H1 (cell line): ENCODE measurements at regions not wholly inside any gene's neighbourhood (a gene's known extent, or its start where the extent isn't known, plus 50 kb on each side); places are given as distances from the start of the nearest gene placed in this dataset.

Source experiments
- CTCF ChIA-PET: fragments of 300-600 bp; sonication (Branson Sonifier 250); formaldehyde crosslinking; loops from one replicate; lab custom pipeline; 2021; ENCODE audit not compliant: partially characterized antibody; lab: Charles Lee
- POLR2A ChIA-PET: fragments of 300-600 bp; sonication (Branson Sonifier 250); formaldehyde crosslinking; loops from one replicate; lab custom pipeline; 2021; ENCODE audit warnings: inconsistent platforms; ENCODE audit not compliant: partially characterized antibody; lab: Charles Lee
- DNase-seq, 2 experiments: peaks; one replicate each; pipeline versions ENCODE4 v3.0.0 to v3.0.0-alpha.2; 2010 to 2022; ENCODE audit warnings: low spot score in 2 of 2, low read depth in 1 of 2, mixed read lengths in 1 of 2
- FAIRE-seq: peaks from 2 replicates; lab custom pipeline; 2011; peaks lifted over from hg19 to GRCh38; lab: Jason Lieb, UNC
- H2AFZ ChIP-seq: 2 replicates; pipeline ENCODE4 v1.8.1; 2012; ENCODE audit warnings: low read length, inconsistent platforms
- H2AK5ac ChIP-seq: 2 replicates; pipeline ENCODE4 v1.6.1; 2013; ENCODE audit warnings: low read depth, low read length
- H2BK120ac ChIP-seq: replicated peaks from 2 replicates; pipeline ENCODE3; 2013; ENCODE audit warnings: low read depth, low read length, inconsistent platforms
- H2BK12ac ChIP-seq: 2 replicates; pipeline ENCODE4 v1.6.1; 2013; ENCODE audit warnings: low read depth, low read length
- H2BK15ac ChIP-seq: 2 replicates; pipeline ENCODE4 v1.6.1; 2013; ENCODE audit warnings: low read length
- H2BK20ac ChIP-seq: 2 replicates; pipeline ENCODE4 v1.6.1; 2013; ENCODE audit warnings: low read length
- H2BK5ac ChIP-seq: 2 replicates; pipeline ENCODE4 v1.6.1; 2013; ENCODE audit warnings: low read depth, low read length
- H3K14ac ChIP-seq: 2 replicates; pipeline ENCODE4 v1.6.1; 2013; ENCODE audit warnings: inconsistent platforms; ENCODE audit not compliant: insufficient read length
- H3K18ac ChIP-seq: 2 replicates; pipeline ENCODE4 v1.6.1; 2013; ENCODE audit warnings: low read length; ENCODE audit errors: extremely low read depth
- H3K23ac ChIP-seq: 2 replicates; pipeline ENCODE4 v1.6.1; 2013; ENCODE audit warnings: inconsistent platforms; ENCODE audit not compliant: insufficient read length
- H3K23me2 ChIP-seq: 2 replicates; pipeline ENCODE4 v1.6.1; 2013; ENCODE audit warnings: low read depth, low read length
- H3K27ac ChIP-seq: 2 replicates; pipeline ENCODE4 v1.6.1; 2011; ENCODE audit warnings: low read depth, low read length, inconsistent platforms
- H3K27me3 ChIP-seq, 4 experiments: replicated peaks in 1 of 4; 1 replicate in 1 of 4; 2 replicates in 3 of 4; pipeline versions ENCODE4 v1.6.1 to v1.8.1; 2011 to 2013; ENCODE audit warnings: low read length in 3 of 4, mild to moderate bottlenecking in 3 of 4, inconsistent platforms in 2 of 4, mixed read lengths in 2 of 4, moderate library complexity in 1 of 4; ENCODE audit not compliant: control insufficient read depth in 3 of 4, insufficient read depth in 3 of 4; ENCODE audit errors: extremely low read depth in 1 of 4
- H3K36me3 ChIP-seq, 4 experiments: 2 replicates each; pipeline versions ENCODE4 v1.6.1 to v1.8.1; 2011 to 2013; ENCODE audit warnings: mild to moderate bottlenecking in 4 of 4, low read length in 3 of 4, moderate library complexity in 2 of 4, control low read depth in 1 of 4, inconsistent platforms in 1 of 4; ENCODE audit not compliant: insufficient read depth in 4 of 4, control insufficient read depth in 2 of 4
- H3K4ac ChIP-seq: replicated peaks from 2 replicates; pipeline ENCODE3; 2013; ENCODE audit warnings: low read length, low read depth, mixed read lengths, inconsistent platforms; ENCODE audit not compliant: insufficient read length
- H3K4me1 ChIP-seq, 4 experiments: replicated peaks in 1 of 4; 1 replicate in 1 of 4; 2 replicates in 3 of 4; pipeline versions ENCODE4 v1.6.1 to v1.8.1; 2011 to 2013; ENCODE audit warnings: low read length in 3 of 4, inconsistent platforms in 2 of 4, mixed read lengths in 1 of 4; ENCODE audit not compliant: insufficient read depth in 4 of 4, control insufficient read depth in 3 of 4
- H3K4me2 ChIP-seq, 2 experiments: 2 replicates each; pipeline versions ENCODE4 v1.6.1 to v1.8.1; 2011 to 2013; ENCODE audit warnings: low read depth in 2 of 2, low read length in 2 of 2, control low read depth in 1 of 2, inconsistent platforms in 1 of 2, mild to moderate bottlenecking in 1 of 2; ENCODE audit not compliant: insufficient read depth in 1 of 2
- H3K4me3 ChIP-seq, 4 experiments: fragments of 200-600, 300-600 bp in 1 of 4; sonication (generic), shearing (Covaris generic), sonication (Bioruptor Twin) in 1 of 4; 2 replicates each; pipeline versions ENCODE4 v1.5.1 to v1.8.1; 2011 to 2016; ENCODE audit warnings: low read length in 4 of 4, low read depth in 3 of 4, control low read depth in 2 of 4, inconsistent platforms in 2 of 4, mild to moderate bottlenecking in 2 of 4, mixed read lengths in 1 of 4, moderate library complexity in 1 of 4; ENCODE audit not compliant: insufficient read depth in 2 of 4; ENCODE audit errors: extremely low read depth in 1 of 4
- H3K56ac ChIP-seq: replicated peaks from 2 replicates; pipeline ENCODE3; 2013; ENCODE audit warnings: low read depth, mild to moderate bottlenecking, mixed read lengths, low read length, inconsistent platforms; ENCODE audit not compliant: insufficient read length
- H3K79me1 ChIP-seq: 2 replicates; pipeline ENCODE4 v1.6.1; 2013; ENCODE audit warnings: low read depth, low read length, control low read depth
- H3K79me2 ChIP-seq, 2 experiments: 2 replicates each; pipeline versions ENCODE4 v1.6.1 to v1.8.1; 2012 to 2013; ENCODE audit warnings: low read length in 2 of 2, mild to moderate bottlenecking in 2 of 2, inconsistent platforms in 1 of 2; ENCODE audit not compliant: insufficient read depth in 2 of 2, control insufficient read depth in 1 of 2
- H3K9ac ChIP-seq, 4 experiments: replicated peaks in 1 of 4; 1 replicate in 1 of 4; 2 replicates in 3 of 4; pipeline versions ENCODE4 v1.6.1 to v1.8.1; 2011 to 2013; ENCODE audit warnings: low read depth in 3 of 4, low read length in 3 of 4, control low read depth in 2 of 4, mild to moderate bottlenecking in 2 of 4, moderate library complexity in 2 of 4, inconsistent platforms in 1 of 4; ENCODE audit errors: extremely low read depth in 1 of 4
- H3K9me3 ChIP-seq, 2 experiments: 2 replicates each; pipeline versions ENCODE4 v1.6.1 to v1.8.1; 2012 to 2013; ENCODE audit warnings: mild to moderate bottlenecking in 2 of 2, moderate library complexity in 2 of 2, control low read depth in 1 of 2, inconsistent platforms in 1 of 2, low read depth in 1 of 2, low read length in 1 of 2, mixed read lengths in 1 of 2; ENCODE audit not compliant: insufficient read depth in 2 of 2
- H4K20me1 ChIP-seq, 2 experiments: replicated peaks in 1 of 2; 2 replicates each; pipeline versions ENCODE3 to v1.8.1; 2011 to 2013; ENCODE audit warnings: inconsistent platforms in 2 of 2, low read length in 2 of 2, mild to moderate bottlenecking in 1 of 2; ENCODE audit not compliant: insufficient read depth in 2 of 2, control insufficient read depth in 1 of 2
- H4K5ac ChIP-seq: 2 replicates; pipeline ENCODE4 v1.6.1; 2013; ENCODE audit warnings: low read length, low read depth, mixed read lengths, inconsistent platforms; ENCODE audit not compliant: insufficient read length
- H4K8ac ChIP-seq: 2 replicates; pipeline ENCODE4 v1.8.0; 2013; ENCODE audit warnings: mild to moderate bottlenecking, moderate library complexity, low read length, inconsistent platforms; ENCODE audit not compliant: insufficient read depth; ENCODE audit errors: extremely low read depth
- H4K91ac ChIP-seq: replicated peaks from 2 replicates; pipeline ENCODE3; 2013; ENCODE audit warnings: low read length, mixed read lengths, inconsistent platforms; ENCODE audit not compliant: insufficient read length
- BACH1 ChIP-seq: IDR thresholded peaks from 2 replicates; pipeline ENCODE4 v1.6.1; 2012; ENCODE audit warnings: low read length, improper control_type of control experiment
- CEBPB ChIP-seq: IDR thresholded peaks from 2 replicates; pipeline ENCODE4 v1.6.1; 2012; ENCODE audit warnings: low read depth, low read length
- CHD2 ChIP-seq: IDR thresholded peaks from 2 replicates; pipeline ENCODE4 v1.6.1; 2012; ENCODE audit warnings: low read length, improper control_type of control experiment
- GABPA ChIP-seq: IDR thresholded peaks from 2 replicates; pipeline ENCODE4 v1.6.1; 2011; ENCODE audit warnings: mild to moderate bottlenecking, low read length, moderate library complexity, borderline replicate concordance; ENCODE audit not compliant: insufficient read depth
- JUN ChIP-seq: IDR thresholded peaks from 2 replicates; pipeline ENCODE4 v1.6.1; 2011; ENCODE audit warnings: low read depth, mild to moderate bottlenecking, improper control_type of control experiment, low read length
- NRF1 ChIP-seq: IDR thresholded peaks from 2 replicates; pipeline ENCODE4 v1.6.1; 2011; ENCODE audit warnings: mild to moderate bottlenecking, low read depth, low read length, improper control_type of control experiment
- RNF2 ChIP-seq: fragments of 200-900, 300-1000 bp; sonication (generic); IDR thresholded peaks from 2 replicates; pipeline ENCODE4 v1.7.1; 2016; ENCODE audit warnings: borderline replicate concordance, low read depth, mild to moderate bottlenecking, antibody characterized with exemption, low read length; ENCODE audit not compliant: poor library complexity, severe bottlenecking; ENCODE audit errors: missing control alignments
- SIRT6 ChIP-seq: IDR thresholded peaks from one replicate; pipeline ENCODE4 v1.7.1; 2012; ENCODE audit warnings: low read length, inconsistent platforms
- TAF1 ChIP-seq: IDR thresholded peaks from 2 replicates; pipeline ENCODE4 v1.6.1; 2011; ENCODE audit warnings: mild to moderate bottlenecking, low read depth, low read length
- WGBS, 2 experiments: shearing (Covaris generic) in 1 of 2; methylation state at CpG; one replicate each; pipeline versions ENCODE4 v1.1.6 to v1.1.7; 2013 to 2015; ENCODE audit warnings: low lambda C conversion rate in 2 of 2, mixed read lengths in 2 of 2, inconsistent platforms in 1 of 2, low coverage in 1 of 2, missing lambda C conversion rate in 1 of 2; ENCODE audit not compliant: insufficient replicate concordance in 2 of 2, insufficient coverage in 1 of 2, insufficient read length in 1 of 2; ENCODE audit errors: extremely low coverage in 1 of 2, missing lambda C conversion rate in 1 of 2; 5-methylcytosine and 5-hydroxymethylcytosine counted together
- TF ChIP-seq, protein P1 (sequence below), 3 experiments: IDR thresholded peaks; 1 replicate in 2 of 3; 2 replicates in 1 of 3; pipeline versions ENCODE4 v1.5.1 to v1.6.1; 2011; ENCODE audit warnings: low read length in 3 of 3, mild to moderate bottlenecking in 3 of 3, inconsistent platforms in 2 of 3, low read depth in 1 of 3, moderate library complexity in 1 of 3; ENCODE audit not compliant: insufficient read depth in 1 of 3; ENCODE audit errors: control extremely low read depth in 1 of 3

DNA sequence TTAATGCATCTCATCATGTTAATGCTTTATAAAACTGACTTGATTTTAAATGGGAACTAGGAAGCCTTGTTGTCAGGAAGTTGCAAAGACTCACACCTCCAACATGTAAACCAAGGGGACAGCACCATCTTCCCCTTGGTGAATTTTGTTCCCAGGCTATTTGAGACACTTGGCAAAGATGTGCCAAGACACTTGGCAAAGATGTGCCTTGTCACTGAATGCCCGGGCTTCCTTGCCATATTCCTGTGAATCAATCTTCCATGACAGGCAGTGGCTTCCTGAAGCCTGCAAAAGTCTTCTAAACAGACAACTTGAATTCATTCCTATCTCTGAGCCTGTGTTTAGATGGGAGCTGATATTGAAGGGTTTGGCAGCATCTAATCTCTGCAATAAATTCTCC is 465.4 kb upstream of the C16orf82 start:
- Histone ChIP-seq H2BK5ac (no peak overlapping the region), H4K5ac (no peak overlapping the region), H2BK120ac (no peak overlapping the region), H3K79me1 (no peaks in the 10 kb centered on the region), H3K27ac (no peak overlapping the region), H3K79me2 (no peaks in the 10 kb centered on the region), H4K20me1 (no peaks in the 10 kb centered on the region), H2BK20ac (no peak overlapping the region; the same call in 1 of the 2 replicates), H2AFZ (no peak overlapping the region), H3K4ac (no peak overlapping the region), H3K23ac (no peak overlapping the region), H2AK5ac (no peak overlapping the region), H3K4me3 (no peak overlapping the region), H3K9ac (no peak overlapping the region), H3K27me3 (no peaks in the 10 kb centered on the region), H2BK15ac (no peak overlapping the region), H3K4me1 (peaks cover 4 to 11% (median 11%) of the 10 kb centered on the region in 4 experiments), H3K9me3 (no peaks in the 10 kb centered on the region), H4K8ac (no peak overlapping the region), H2BK12ac (no peak overlapping the region), H4K91ac (peak overlapping the region; percentile 3), H3K4me2 (no peak overlapping the region), H3K23me2 (no peaks in the 10 kb centered on the region), H3K36me3 (no peaks in the 10 kb centered on the region), H3K56ac (no peak overlapping the region), H3K14ac (no peak overlapping the region), H3K18ac (no peak overlapping the region)
- TF ChIP-seq RNF2 (no peak), CEBPB (no peak), TAF1 (no peak), SIRT6 (no peak), JUN (no peak), BACH1 (no peak), CHD2 (no peak), NRF1 (no peak), GABPA (no peak)
- TF ChIP-seq, protein P1, sequence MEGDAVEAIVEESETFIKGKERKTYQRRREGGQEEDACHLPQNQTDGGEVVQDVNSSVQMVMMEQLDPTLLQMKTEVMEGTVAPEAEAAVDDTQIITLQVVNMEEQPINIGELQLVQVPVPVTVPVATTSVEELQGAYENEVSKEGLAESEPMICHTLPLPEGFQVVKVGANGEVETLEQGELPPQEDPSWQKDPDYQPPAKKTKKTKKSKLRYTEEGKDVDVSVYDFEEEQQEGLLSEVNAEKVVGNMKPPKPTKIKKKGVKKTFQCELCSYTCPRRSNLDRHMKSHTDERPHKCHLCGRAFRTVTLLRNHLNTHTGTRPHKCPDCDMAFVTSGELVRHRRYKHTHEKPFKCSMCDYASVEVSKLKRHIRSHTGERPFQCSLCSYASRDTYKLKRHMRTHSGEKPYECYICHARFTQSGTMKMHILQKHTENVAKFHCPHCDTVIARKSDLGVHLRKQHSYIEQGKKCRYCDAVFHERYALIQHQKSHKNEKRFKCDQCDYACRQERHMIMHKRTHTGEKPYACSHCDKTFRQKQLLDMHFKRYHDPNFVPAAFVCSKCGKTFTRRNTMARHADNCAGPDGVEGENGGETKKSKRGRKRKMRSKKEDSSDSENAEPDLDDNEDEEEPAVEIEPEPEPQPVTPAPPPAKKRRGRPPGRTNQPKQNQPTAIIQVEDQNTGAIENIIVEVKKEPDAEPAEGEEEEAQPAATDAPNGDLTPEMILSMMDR (IDR thresholded peaks at IDR 0.05; ENCODE audit: control extremely low read depth in 1 of 3, insufficient read depth in 1 of 3, low read depth in 1 of 3, low read length in 3 of 3): no peak
- POLR2A ChIA-PET: no interaction called here
- FAIRE-seq (no peak), DNase-seq (no peak)
- CTCF ChIA-PET: interaction anchor here (1.5 kb wide), 1 partner anchor 37 kb away, joined by 6 read pairs; no protein-coding TSS in a partner anchor
- 93% methylated on average over 1 of the region's 1 CpG; no CpG with 5 or more reads in 1 of the 2 experiments for WGBS, 2 experiments
